ENCODE measurements at regions not wholly inside any gene's neighbourhood (a gene's known extent, or its start where the extent isn't known, plus 50 kb on each side); places are given as distances from the start of the nearest gene placed in this dataset.

- CTCF ChIA-PET = no interaction called here
- WGBS (ENCODE audit: missing lambda C conversion rate) = 1% methylated on average over 3 of the region's 3 CpGs
- DNase-seq (ENCODE audit: low read depth in 1 of 2, low spot score in 1 of 2) = no peak
These were observed 609.4 kb upstream of the HS3ST5 start for GRCh38 chr6:114952229-114952628.

GRCh38 chr6:114945392-114945791, 602.6 kb upstream of the HS3ST5 start:
- H3K9me3 ChIP-seq = no peaks in the 10 kb centered on the region
- ATAC-seq (no peak), DNase-seq (ENCODE audit: low read depth in 1 of 2, low spot score in 1 of 2) (no peak), FAIRE-seq (no peak)
- 0% methylated on average over 3 of the region's 5 CpGs for WGBS (ENCODE audit: missing lambda C conversion rate)
- no peak overlapping the region for H3K4me2 ChIP-seq
- TF ChIP-seq HOXA7 (CRISPR knock-in tag; IDR thresholded peaks at IDR 0.05) = no peak
- no peak for TF ChIP-seq CTCF (IDR thresholded peaks at IDR 0.05)
- TF ChIP-seq POLR2A (IDR thresholded peaks at IDR 0.05; ENCODE audit: low read length) = no peak
- no peak for TF ChIP-seq CHD2 (IDR thresholded peaks at IDR 0.05; ENCODE audit: low read length, partially characterized antibody)
- no peak for TF ChIP-seq EHMT2 (IDR thresholded peaks at IDR 0.05; ENCODE audit: low read depth)
- no peak for TF ChIP-seq CHD4 (IDR thresholded peaks at IDR 0.05; ENCODE audit: borderline replicate concordance)
- TF ChIP-seq, protein P1, sequence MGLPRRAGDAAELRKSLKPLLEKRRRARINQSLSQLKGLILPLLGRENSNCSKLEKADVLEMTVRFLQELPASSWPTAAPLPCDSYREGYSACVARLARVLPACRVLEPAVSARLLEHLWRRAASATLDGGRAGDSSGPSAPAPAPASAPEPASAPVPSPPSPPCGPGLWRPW (IDR thresholded peaks at IDR 0.05) = no peak
- TF ChIP-seq FOSL2 (IDR thresholded peaks at IDR 0.05) = no peak
- no peak for TF ChIP-seq FOSL2 (CRISPR knock-in tag; IDR thresholded peaks at IDR 0.05)
- TF ChIP-seq, protein P2, sequence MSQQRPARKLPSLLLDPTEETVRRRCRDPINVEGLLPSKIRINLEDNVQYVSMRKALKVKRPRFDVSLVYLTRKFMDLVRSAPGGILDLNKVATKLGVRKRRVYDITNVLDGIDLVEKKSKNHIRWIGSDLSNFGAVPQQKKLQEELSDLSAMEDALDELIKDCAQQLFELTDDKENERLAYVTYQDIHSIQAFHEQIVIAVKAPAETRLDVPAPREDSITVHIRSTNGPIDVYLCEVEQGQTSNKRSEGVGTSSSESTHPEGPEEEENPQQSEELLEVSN (IDR thresholded peaks at IDR 0.05; ENCODE audit: borderline replicate concordance, low read depth) = no peak
- TF ChIP-seq TFCP2L1 (CRISPR knock-in tag; IDR thresholded peaks at IDR 0.05) = no peak
- TF ChIP-seq NPAS2 (CRISPR knock-in tag; IDR thresholded peaks at IDR 0.05; ENCODE audit: borderline replicate concordance) = no peak
- no peak for TF ChIP-seq KDM5A (IDR thresholded peaks at IDR 0.05)
- TF ChIP-seq JUN (IDR thresholded peaks at IDR 0.05) = no peak
- TF ChIP-seq CBX8 (IDR thresholded peaks at IDR 0.05) = no peak
- no peak for TF ChIP-seq EHF (CRISPR knock-in tag; IDR thresholded peaks at IDR 0.05)
- TF ChIP-seq SREBF2 (IDR thresholded peaks at IDR 0.05) = no peak
- no peak for TF ChIP-seq CEBPB (IDR thresholded peaks at IDR 0.05)
- no peak for TF ChIP-seq ZC3H11A (IDR thresholded peaks at IDR 0.05)
- TF ChIP-seq JUNB (IDR thresholded peaks at IDR 0.05) = no peak
- TF ChIP-seq, protein P3, sequence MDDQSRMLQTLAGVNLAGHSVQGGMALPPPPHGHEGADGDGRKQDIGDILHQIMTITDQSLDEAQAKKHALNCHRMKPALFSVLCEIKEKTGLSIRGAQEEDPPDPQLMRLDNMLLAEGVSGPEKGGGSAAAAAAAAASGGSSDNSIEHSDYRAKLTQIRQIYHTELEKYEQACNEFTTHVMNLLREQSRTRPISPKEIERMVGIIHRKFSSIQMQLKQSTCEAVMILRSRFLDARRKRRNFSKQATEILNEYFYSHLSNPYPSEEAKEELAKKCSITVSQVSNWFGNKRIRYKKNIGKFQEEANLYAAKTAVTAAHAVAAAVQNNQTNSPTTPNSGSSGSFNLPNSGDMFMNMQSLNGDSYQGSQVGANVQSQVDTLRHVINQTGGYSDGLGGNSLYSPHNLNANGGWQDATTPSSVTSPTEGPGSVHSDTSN (IDR thresholded peaks at IDR 0.05) = no peak
- no peak overlapping the region for H3K4me3 ChIP-seq
- CTCF ChIA-PET = no interaction called here
- POLR2A ChIA-PET = no interaction called here
- no peaks in the 10 kb centered on the region for H3K4me1 ChIP-seq
- no peak overlapping the region for H3K27ac ChIP-seq

More at GRCh38 chr6:114952229-114952628, 609.4 kb upstream of the HS3ST5 start:
- H3K27ac ChIP-seq = no peak overlapping the region
- no peaks in the 10 kb centered on the region for H3K9me3 ChIP-seq
- H3K4me1 ChIP-seq = no peaks in the 10 kb centered on the region
- no peak overlapping the region for H3K4me2 ChIP-seq
- POLR2A ChIA-PET = no interaction called here
- no peak for FAIRE-seq
- ATAC-seq = no peak
- no peak overlapping the region for H3K4me3 ChIP-seq
- TF ChIP-seq ZFP36 (IDR thresholded peaks at IDR 0.05; ENCODE audit: borderline replicate concordance, partially characterized antibody) (no peak), MAZ (IDR thresholded peaks at IDR 0.05; ENCODE audit: borderline replicate concordance, low read depth, low read length) (no peak), JUNB (IDR thresholded peaks at IDR 0.05) (no peak), CBX2 (IDR thresholded peaks at IDR 0.05; ENCODE audit: borderline replicate concordance, low read depth) (no peak), ESRRA (IDR thresholded peaks at IDR 0.05; ENCODE audit: borderline replicate concordance, low read length) (no peak), POLR2AphosphoS2 (conservative IDR thresholded peaks at IDR 0.05; ENCODE audit: low read length) (no peak), CBX8 (IDR thresholded peaks at IDR 0.05) (no peak), HEYL (CRISPR knock-in tag; IDR thresholded peaks at IDR 0.05) (no peak), ZC3H11A (IDR thresholded peaks at IDR 0.05) (no peak), CHD2 (IDR thresholded peaks at IDR 0.05; ENCODE audit: low read length, partially characterized antibody) (no peak), RCOR1 (IDR thresholded peaks at IDR 0.05; ENCODE audit: low read depth, low read length) (no peak)
- TF ChIP-seq, protein P4, sequence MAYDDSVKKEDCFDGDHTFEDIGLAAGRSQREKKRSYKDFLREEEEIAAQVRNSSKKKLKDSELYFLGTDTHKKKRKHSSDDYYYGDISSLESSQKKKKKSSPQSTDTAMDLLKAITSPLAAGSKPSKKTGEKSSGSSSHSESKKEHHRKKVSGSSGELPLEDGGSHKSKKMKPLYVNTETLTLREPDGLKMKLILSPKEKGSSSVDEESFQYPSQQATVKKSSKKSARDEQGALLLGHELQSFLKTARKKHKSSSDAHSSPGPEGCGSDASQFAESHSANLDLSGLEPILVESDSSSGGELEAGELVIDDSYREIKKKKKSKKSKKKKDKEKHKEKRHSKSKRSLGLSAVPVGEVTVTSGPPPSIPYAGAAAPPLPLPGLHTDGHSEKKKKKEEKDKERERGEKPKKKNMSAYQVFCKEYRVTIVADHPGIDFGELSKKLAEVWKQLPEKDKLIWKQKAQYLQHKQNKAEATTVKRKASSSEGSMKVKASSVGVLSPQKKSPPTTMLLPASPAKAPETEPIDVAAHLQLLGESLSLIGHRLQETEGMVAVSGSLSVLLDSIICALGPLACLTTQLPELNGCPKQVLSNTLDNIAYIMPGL (CRISPR knock-in tag; IDR thresholded peaks at IDR 0.05; ENCODE audit: borderline replicate concordance) = no peak
